ENCODE measurements at regions not wholly inside any gene's neighbourhood (a gene's known extent, or its start where the extent isn't known, plus 50 kb on each side); places are given as distances from the start of the nearest gene placed in this dataset.

GRCh38 chr4:155530290-155530689, 136.4 kb upstream of the GUCY1A1 start:
- no peaks in the 10 kb centered on the region for H3K4me1 ChIP-seq (ENCODE audit: insufficient read depth, insufficient read length)

GRCh38 chr4:155529716-155530115, 136.9 kb upstream of the GUCY1A1 start:
- Histone ChIP-seq H3K36me3 (ENCODE audit: insufficient read depth, insufficient read length, low read length) (no peaks in the 10 kb centered on the region), H3K4me1 (ENCODE audit: insufficient read depth, insufficient read length) (no peaks in the 10 kb centered on the region), H3K27me3 (ENCODE audit: insufficient read depth, insufficient read length) (no peaks in the 10 kb centered on the region), H3K4me3 (ENCODE audit: insufficient read length, low read depth) (no peak overlapping the region), H3K9ac (ENCODE audit: insufficient read length, low read depth) (no peak overlapping the region), H3K9me3 (ENCODE audit: insufficient read depth, low read length) (no peaks in the 10 kb centered on the region)
- DNase-seq (ENCODE audit: low read depth, low spot score) = no peak
- TF ChIP-seq ZNF274 (IDR thresholded peaks at IDR 0.05; ENCODE audit: low read depth, low read length) = no peak
- TF ChIP-seq SUZ12 (IDR thresholded peaks at IDR 0.05; ENCODE audit: extremely low read depth, insufficient read depth, insufficient read length) = no peak
- no peak for TF ChIP-seq YY1 (IDR thresholded peaks at IDR 0.05; ENCODE audit: insufficient read depth, insufficient read length)

More at GRCh38 chr4:155530290-155530689, 136.4 kb upstream of the GUCY1A1 start:
- Histone ChIP-seq H3K9me3 (ENCODE audit: insufficient read depth, low read length) (no peaks in the 10 kb centered on the region), H3K9ac (ENCODE audit: insufficient read length, low read depth) (no peak overlapping the region), H3K4me3 (ENCODE audit: insufficient read length, low read depth) (no peak overlapping the region), H3K27me3 (ENCODE audit: insufficient read depth, insufficient read length) (no peaks in the 10 kb centered on the region), H3K36me3 (ENCODE audit: insufficient read depth, insufficient read length, low read length) (no peaks in the 10 kb centered on the region)
- TF ChIP-seq SUZ12 (IDR thresholded peaks at IDR 0.05; ENCODE audit: extremely low read depth, insufficient read depth, insufficient read length) = no peak
- DNase-seq (ENCODE audit: low read depth, low spot score) = no peak

- DNase-seq (ENCODE audit: low read depth, low spot score) = no peak
These were observed 137.4 kb upstream of the GUCY1A1 start for GRCh38 chr4:155529272-155529671.

DNA sequence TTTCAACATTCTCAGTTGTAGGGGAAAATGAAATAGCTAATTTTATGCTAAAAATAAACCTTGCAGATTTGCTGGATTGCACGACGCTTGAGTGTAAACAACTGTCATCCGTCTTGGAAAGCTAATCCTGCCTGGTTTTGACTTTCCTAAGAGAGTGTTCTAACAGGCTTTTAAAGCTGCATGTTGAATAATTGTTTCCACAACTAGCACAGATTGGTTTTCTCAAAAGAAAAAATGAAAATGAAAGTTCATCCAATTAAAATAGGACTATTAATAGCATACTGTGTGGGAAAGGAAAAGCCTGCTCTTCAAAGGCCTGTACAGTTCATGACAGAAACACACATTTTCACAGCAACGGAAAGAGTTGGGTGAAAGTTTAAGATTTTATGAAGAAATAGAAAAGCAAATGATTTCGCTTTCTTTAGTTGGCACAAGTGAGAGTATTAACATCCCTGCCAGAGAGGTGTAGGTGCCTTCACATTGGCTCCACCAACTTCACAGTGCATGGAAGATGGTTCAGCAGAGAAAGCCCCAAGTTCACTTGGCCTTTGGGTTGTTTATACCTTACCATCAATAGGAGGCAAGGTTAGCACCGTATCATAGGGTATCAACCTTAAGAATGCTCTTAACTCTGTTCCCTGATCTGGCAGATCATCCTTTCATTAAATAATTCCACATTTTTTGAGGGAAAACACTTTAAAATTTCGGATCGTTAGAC, 140.0 kb upstream of the GUCY1A1 start:
- TF ChIP-seq ZNF274 (IDR thresholded peaks at IDR 0.05; ENCODE audit: low read depth, low read length) (no peak), SUZ12 (IDR thresholded peaks at IDR 0.05; ENCODE audit: extremely low read depth, insufficient read depth, insufficient read length) (no peak), YY1 (IDR thresholded peaks at IDR 0.05; ENCODE audit: insufficient read depth, insufficient read length) (no peak)

More at GRCh38 chr4:155529272-155529671, 137.4 kb upstream of the GUCY1A1 start:
- H3K4me3 ChIP-seq (ENCODE audit: insufficient read length, low read depth) = no peak overlapping the region
- H3K4me1 ChIP-seq (ENCODE audit: insufficient read depth, insufficient read length) = no peaks in the 10 kb centered on the region
- no peaks in the 10 kb centered on the region for H3K27me3 ChIP-seq (ENCODE audit: insufficient read depth, insufficient read length)
- no peaks in the 10 kb centered on the region for H3K9me3 ChIP-seq (ENCODE audit: insufficient read depth, low read length)
- TF ChIP-seq YY1 (IDR thresholded peaks at IDR 0.05; ENCODE audit: insufficient read depth, insufficient read length) (no peak), ZNF274 (IDR thresholded peaks at IDR 0.05; ENCODE audit: low read depth, low read length) (no peak), SUZ12 (IDR thresholded peaks at IDR 0.05; ENCODE audit: extremely low read depth, insufficient read depth, insufficient read length) (no peak)
- no peak overlapping the region for H3K9ac ChIP-seq (ENCODE audit: insufficient read length, low read depth)
- H3K36me3 ChIP-seq (ENCODE audit: insufficient read depth, insufficient read length, low read length) = no peaks in the 10 kb centered on the region

DNA sequence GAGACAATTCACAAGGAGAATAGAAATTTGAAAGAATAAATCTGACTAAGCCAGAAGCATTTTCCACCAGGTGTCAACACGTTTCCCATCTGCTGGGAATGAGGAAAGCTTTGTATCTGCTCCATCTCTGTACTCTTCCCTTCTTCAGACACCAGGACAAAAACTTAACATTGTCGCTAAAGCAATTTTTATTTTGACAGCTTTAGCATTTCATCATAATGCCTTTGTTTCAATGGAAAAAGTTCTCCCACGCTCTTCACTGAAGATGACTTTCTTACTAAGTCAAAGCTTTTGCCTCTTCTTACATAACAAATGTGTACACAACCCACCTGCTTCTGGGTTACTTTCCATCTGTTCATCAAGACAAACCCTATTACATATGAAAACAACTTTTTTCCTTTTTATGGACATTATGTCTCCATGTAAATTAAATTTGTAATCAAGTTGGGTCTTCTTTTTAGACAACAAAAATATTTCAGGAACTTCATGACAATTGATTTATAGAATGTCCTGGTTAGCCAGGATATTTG, 141.7 kb upstream of the GUCY1A1 start:
- Histone ChIP-seq H3K9ac (ENCODE audit: insufficient read length, low read depth) (no peak overlapping the region), H3K4me3 (ENCODE audit: insufficient read length, low read depth) (no peak overlapping the region), H3K27me3 (ENCODE audit: insufficient read depth, insufficient read length) (no peaks in the 10 kb centered on the region), H3K9me3 (ENCODE audit: insufficient read depth, low read length) (peaks cover 7% of the 10 kb centered on the region; the same call in 1 of the 2 replicates), H3K4me1 (ENCODE audit: insufficient read depth, insufficient read length) (no peaks in the 10 kb centered on the region), H3K36me3 (ENCODE audit: insufficient read depth, insufficient read length, low read length) (no peaks in the 10 kb centered on the region)
- TF ChIP-seq SUZ12 (IDR thresholded peaks at IDR 0.05; ENCODE audit: extremely low read depth, insufficient read depth, insufficient read length) (no peak), YY1 (IDR thresholded peaks at IDR 0.05; ENCODE audit: insufficient read depth, insufficient read length) (no peak), ZNF274 (IDR thresholded peaks at IDR 0.05; ENCODE audit: low read depth, low read length) (no peak)
- no peak for DNase-seq (ENCODE audit: low read depth, low spot score)

More for the DNA sequence above, 140.0 kb upstream of the GUCY1A1 start:
- H3K27me3 ChIP-seq (ENCODE audit: insufficient read depth, insufficient read length) = no peaks in the 10 kb centered on the region
- no peaks in the 10 kb centered on the region for H3K4me1 ChIP-seq (ENCODE audit: insufficient read depth, insufficient read length)
- H3K4me3 ChIP-seq (ENCODE audit: insufficient read length, low read depth) = no peak overlapping the region
- H3K9me3 ChIP-seq (ENCODE audit: insufficient read depth, low read length) = 0 out of 2 replicates have a peak, but pooled peaks cover under 1% of the 10 kb centered on the region
- H3K36me3 ChIP-seq (ENCODE audit: insufficient read depth, insufficient read length, low read length) = no peaks in the 10 kb centered on the region
- no peak overlapping the region for H3K9ac ChIP-seq (ENCODE audit: insufficient read length, low read depth)
- no peak for DNase-seq (ENCODE audit: low read depth, low spot score)

DNA sequence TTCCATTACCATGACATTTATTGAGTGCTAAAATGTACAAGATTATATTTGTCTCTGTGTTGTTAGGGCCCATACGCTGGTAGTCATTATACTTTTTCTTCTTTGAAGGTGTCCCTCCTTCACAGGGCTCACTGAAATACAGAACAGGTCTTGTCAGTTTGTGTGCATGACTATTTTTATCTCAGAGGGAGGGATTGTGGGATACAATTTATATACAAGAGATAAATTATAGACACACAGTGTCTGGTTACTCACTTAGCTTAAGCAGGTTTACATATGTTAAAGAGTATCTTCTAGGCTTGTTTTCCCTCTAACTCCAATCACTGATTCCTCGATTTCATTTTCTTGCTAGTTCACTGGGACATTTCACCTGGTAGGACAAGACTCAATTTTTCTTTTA, 143.3 kb upstream of the GUCY1A1 start:
- DNase-seq (ENCODE audit: low read depth, low spot score) = no peak
- no peaks in the 10 kb centered on the region for H3K36me3 ChIP-seq (ENCODE audit: insufficient read depth, insufficient read length, low read length)
- H3K9me3 ChIP-seq (ENCODE audit: insufficient read depth, low read length) = peaks cover 7% of the 10 kb centered on the region; the same call in 1 of the 2 replicates
- H3K9ac ChIP-seq (ENCODE audit: insufficient read length, low read depth) = no peak overlapping the region
- H3K4me1 ChIP-seq (ENCODE audit: insufficient read depth, insufficient read length) = no peaks in the 10 kb centered on the region
- H3K4me3 ChIP-seq (ENCODE audit: insufficient read length, low read depth) = no peak overlapping the region
- TF ChIP-seq ZNF274 (IDR thresholded peaks at IDR 0.05; ENCODE audit: low read depth, low read length) = no peak
- H3K27me3 ChIP-seq (ENCODE audit: insufficient read depth, insufficient read length) = no peaks in the 10 kb centered on the region

GRCh38 chr4:155522201-155522600, 144.4 kb upstream of the GUCY1A1 start:
- Histone ChIP-seq H3K27me3 (ENCODE audit: insufficient read depth, insufficient read length) (no peaks in the 10 kb centered on the region), H3K4me3 (ENCODE audit: insufficient read length, low read depth) (no peak overlapping the region), H3K9ac (ENCODE audit: insufficient read length, low read depth) (no peak overlapping the region), H3K9me3 (ENCODE audit: insufficient read depth, low read length) (peaks cover 7% of the 10 kb centered on the region; the same call in 1 of the 2 replicates), H3K4me1 (ENCODE audit: insufficient read depth, insufficient read length) (no peaks in the 10 kb centered on the region), H3K36me3 (ENCODE audit: insufficient read depth, insufficient read length, low read length) (no peaks in the 10 kb centered on the region)
- no peak for DNase-seq (ENCODE audit: low read depth, low spot score)
- TF ChIP-seq ZNF274 (IDR thresholded peaks at IDR 0.05; ENCODE audit: low read depth, low read length) = no peak
- no peak for TF ChIP-seq YY1 (IDR thresholded peaks at IDR 0.05; ENCODE audit: insufficient read depth, insufficient read length)
- TF ChIP-seq SUZ12 (IDR thresholded peaks at IDR 0.05; ENCODE audit: extremely low read depth, insufficient read depth, insufficient read length) = no peak
